ENCODE measurements at regions not wholly inside any gene's neighbourhood (a gene's known extent, or its start where the extent isn't known, plus 50 kb on each side); places are given as distances from the start of the nearest gene placed in this dataset.

GRCh38 chr14:65794674-65795279, 382.2 kb downstream of the FUT8 start:
- Histone ChIP-seq H3K9me3 (no peaks in the 10 kb centered on the region), H3K27ac (no peak overlapping the region), H3K36me3 (no peaks in the 10 kb centered on the region), H3K27me3 (peaks cover 8% of the 10 kb centered on the region), H3K4me1 (ENCODE audit: control insufficient read depth in 1 of 2, insufficient read depth in 1 of 2, low read depth in 1 of 2, low read length in 1 of 2) (no peaks in the 10 kb centered on the region), H3K4me3 (ENCODE audit: low read depth in 1 of 2, low read length in 1 of 2) (no peak overlapping the region)
- TF ChIP-seq, protein P1, sequence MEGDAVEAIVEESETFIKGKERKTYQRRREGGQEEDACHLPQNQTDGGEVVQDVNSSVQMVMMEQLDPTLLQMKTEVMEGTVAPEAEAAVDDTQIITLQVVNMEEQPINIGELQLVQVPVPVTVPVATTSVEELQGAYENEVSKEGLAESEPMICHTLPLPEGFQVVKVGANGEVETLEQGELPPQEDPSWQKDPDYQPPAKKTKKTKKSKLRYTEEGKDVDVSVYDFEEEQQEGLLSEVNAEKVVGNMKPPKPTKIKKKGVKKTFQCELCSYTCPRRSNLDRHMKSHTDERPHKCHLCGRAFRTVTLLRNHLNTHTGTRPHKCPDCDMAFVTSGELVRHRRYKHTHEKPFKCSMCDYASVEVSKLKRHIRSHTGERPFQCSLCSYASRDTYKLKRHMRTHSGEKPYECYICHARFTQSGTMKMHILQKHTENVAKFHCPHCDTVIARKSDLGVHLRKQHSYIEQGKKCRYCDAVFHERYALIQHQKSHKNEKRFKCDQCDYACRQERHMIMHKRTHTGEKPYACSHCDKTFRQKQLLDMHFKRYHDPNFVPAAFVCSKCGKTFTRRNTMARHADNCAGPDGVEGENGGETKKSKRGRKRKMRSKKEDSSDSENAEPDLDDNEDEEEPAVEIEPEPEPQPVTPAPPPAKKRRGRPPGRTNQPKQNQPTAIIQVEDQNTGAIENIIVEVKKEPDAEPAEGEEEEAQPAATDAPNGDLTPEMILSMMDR (IDR thresholded peaks at IDR 0.05), result no peak

DNA sequence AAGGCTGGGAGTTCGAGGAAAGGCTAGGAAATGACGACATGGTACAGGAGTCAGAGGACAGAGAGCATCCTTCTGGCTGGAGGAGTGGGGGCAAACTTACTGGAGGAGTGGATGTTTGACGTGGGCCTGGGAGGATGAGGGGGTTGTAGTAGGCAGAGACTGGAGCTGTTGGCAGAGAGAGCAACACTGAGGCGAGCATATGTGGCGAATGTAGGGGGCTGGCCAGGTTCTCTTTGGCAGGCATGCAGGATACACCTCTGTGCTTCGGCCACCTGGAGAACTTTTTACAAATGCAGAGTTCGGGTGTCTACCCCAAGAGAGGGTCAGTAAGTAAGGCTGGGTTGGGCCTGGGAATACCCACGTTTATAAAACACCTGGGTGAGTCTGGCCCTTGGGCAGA, 385.7 kb downstream of the FUT8 start:
- Histone ChIP-seq H3K27me3 (no peaks in the 10 kb centered on the region), H3K4me1 (ENCODE audit: control insufficient read depth in 1 of 2, insufficient read depth in 1 of 2, low read depth in 1 of 2, low read length in 1 of 2) (no peaks in the 10 kb centered on the region), H3K27ac (no peak overlapping the region), H3K4me3 (ENCODE audit: low read depth in 1 of 2, low read length in 1 of 2) (no peak overlapping the region), H3K9me3 (no peaks in the 10 kb centered on the region), H3K36me3 (no peaks in the 10 kb centered on the region)
- TF ChIP-seq, protein P1 (IDR thresholded peaks at IDR 0.05), result no peak

- Histone ChIP-seq H3K27me3 (no peaks in the 10 kb centered on the region), H3K27ac (no peak overlapping the region), H3K4me1 (ENCODE audit: control insufficient read depth in 1 of 2, insufficient read depth in 1 of 2, low read depth in 1 of 2, low read length in 1 of 2) (no peaks in the 10 kb centered on the region), H3K4me3 (ENCODE audit: low read depth in 1 of 2, low read length in 1 of 2) (no peak overlapping the region), H3K9me3 (no peaks in the 10 kb centered on the region), H3K36me3 (no peaks in the 10 kb centered on the region)
- TF ChIP-seq, protein P1 (IDR thresholded peaks at IDR 0.05), result no peak
These were observed 388.2 kb downstream of the FUT8 start for GRCh38 chr14:65800694-65801093.

DNA sequence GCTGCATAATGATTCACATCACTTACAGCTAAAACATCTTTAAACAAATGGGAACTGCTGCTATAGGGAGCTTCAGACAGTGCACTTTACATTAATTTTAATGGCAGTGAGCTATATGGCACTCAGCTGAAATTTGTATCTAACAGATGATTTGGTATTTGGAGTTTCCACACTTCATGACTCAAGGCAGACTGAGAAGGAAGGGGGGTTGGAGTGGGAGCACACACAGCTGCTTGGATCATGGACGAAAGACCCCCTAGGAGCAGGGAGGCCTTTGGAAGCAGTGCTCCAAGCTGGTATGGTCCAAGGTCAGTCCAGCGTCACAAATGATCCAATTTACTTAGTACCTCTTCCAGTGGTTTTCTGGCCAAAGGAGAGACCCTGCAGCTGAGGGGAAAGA, 389.7 kb downstream of the FUT8 start:
- Histone ChIP-seq H3K4me1 (ENCODE audit: control insufficient read depth in 1 of 2, insufficient read depth in 1 of 2, low read depth in 1 of 2, low read length in 1 of 2) (no peaks in the 10 kb centered on the region), H3K9me3 (no peaks in the 10 kb centered on the region)
- TF ChIP-seq, protein P1 (IDR thresholded peaks at IDR 0.05), result no peak

GRCh38 chr14:65803885-65804284, 391.4 kb downstream of the FUT8 start:
- H3K36me3 ChIP-seq, result no peaks in the 10 kb centered on the region
- H3K9me3 ChIP-seq, result no peaks in the 10 kb centered on the region
- H3K27me3 ChIP-seq, result no peaks in the 10 kb centered on the region
- H3K4me1 ChIP-seq (ENCODE audit: control insufficient read depth in 1 of 2, insufficient read depth in 1 of 2, low read depth in 1 of 2, low read length in 1 of 2), result no peaks in the 10 kb centered on the region
- H3K4me3 ChIP-seq (ENCODE audit: low read depth in 1 of 2, low read length in 1 of 2), result no peak overlapping the region
- TF ChIP-seq, protein P1 (IDR thresholded peaks at IDR 0.05), result no peak
- no peak overlapping the region for H3K27ac ChIP-seq

More for the DNA sequence above, 389.7 kb downstream of the FUT8 start:
- no peak overlapping the region for H3K4me3 ChIP-seq (ENCODE audit: low read depth in 1 of 2, low read length in 1 of 2)
- H3K27ac ChIP-seq, result no peak overlapping the region
- no peaks in the 10 kb centered on the region for H3K27me3 ChIP-seq
- no peaks in the 10 kb centered on the region for H3K36me3 ChIP-seq

Data from neutrophil (primary cell).